HG02852 (cell line): ENCODE measurements at regions not wholly inside any gene's neighbourhood (a gene's known extent, or its start where the extent isn't known, plus 50 kb on each side); places are given as distances from the start of the nearest gene placed in this dataset.
A peak's percentile ranks its signal among the peaks of the same experiment; 100 is the strongest.

Source experiments
- ATAC-seq: cut with Tn5 transposase; IDR thresholded peaks from one replicate; pipeline ENCODE4 v1.9.1; 2021; ENCODE audit warnings: mild to moderate bottlenecking, moderate library complexity; ENCODE audit not compliant: unreplicated experiment

GRCh38 chr4:42750091-42750490 is 93.2 kb upstream of the ATP8A1 start:
- peak; percentile 74 for ATAC-seq

GRCh38 chr4:42747971-42748370 is 91.1 kb upstream of the ATP8A1 start:
- no peak for ATAC-seq

- no peak for ATAC-seq
Measured at GRCh38 chr4:42736527-42737195, 79.8 kb upstream of the ATP8A1 start.

GRCh38 chr4:42733380-42733779 is 76.5 kb upstream of the ATP8A1 start:
- ATAC-seq, result no peak

- ATAC-seq, result no peak
Measured at GRCh38 chr4:42732776-42733175, 75.9 kb upstream of the ATP8A1 start.

GRCh38 chr4:42729505-42730237 is 72.8 kb upstream of the ATP8A1 start:
- no peak for ATAC-seq

- no peak for ATAC-seq
Measured at GRCh38 chr4:42724451-42724850, 67.5 kb upstream of the ATP8A1 start.

GRCh38 chr4:42720533-42720932 is 63.6 kb upstream of the ATP8A1 start:
- no peak for ATAC-seq

GRCh38 chr4:42719257-42719656 is 62.4 kb upstream of the ATP8A1 start:
- ATAC-seq, result no peak

GRCh38 chr4:42718336-42718735 is 61.4 kb upstream of the ATP8A1 start:
- ATAC-seq, result no peak

- no peak for ATAC-seq
Measured at GRCh38 chr4:42716996-42717395, 60.1 kb upstream of the ATP8A1 start.

- no peak for ATAC-seq
Measured at GRCh38 chr4:42715807-42716482, 59.0 kb upstream of the ATP8A1 start.

GRCh38 chr4:42713391-42713790 is 56.5 kb upstream of the ATP8A1 start:
- no peak for ATAC-seq

GRCh38 chr4:42712854-42713253 is 55.9 kb upstream of the ATP8A1 start:
- no peak for ATAC-seq

- no peak for ATAC-seq
Measured at GRCh38 chr4:42711496-42711895, 54.6 kb upstream of the ATP8A1 start.

- ATAC-seq, result no peak
Measured at GRCh38 chr4:42710761-42711160, 53.9 kb upstream of the ATP8A1 start.

- no peak for ATAC-seq
Measured at GRCh38 chr4:42710329-42710728, 53.4 kb upstream of the ATP8A1 start.

- no peak for ATAC-seq
Measured at GRCh38 chr4:42709392-42710065, 52.6 kb upstream of the ATP8A1 start.

- ATAC-seq, result no peak
Measured at GRCh38 chr4:42708625-42709024, 51.7 kb upstream of the ATP8A1 start.
